Suprapubic skin (tissue), 3 donors: ENCODE measurements at regions not wholly inside any gene's neighbourhood (a gene's known extent, or its start where the extent isn't known, plus 50 kb on each side); places are given as distances from the start of the nearest gene placed in this dataset.
A peak's percentile ranks its signal among the peaks of the same experiment; 100 is the strongest.

ENCODE experiments used
- CTCF ChIP-seq, 2 donors: fragments of 200-600 bp in 1 of 2; fragments of 450-650 bp in 1 of 2; sonication (generic) in 1 of 2; IDR thresholded peaks; one replicate each; pipeline ENCODE4 v1.5.1; 2016 to 2019; ENCODE audit warnings: antibody characterized with exemption in 2 of 2, mild to moderate bottlenecking in 1 of 2, moderate library complexity in 1 of 2
- EP300 ChIP-seq: sonication (generic); formaldehyde crosslinking; IDR thresholded peaks from one replicate; pipeline ENCODE4 v1.6.1; 2017; ENCODE audit warnings: antibody characterized with exemption
- POLR2A ChIP-seq, 2 donors: fragments of 450-650 bp; IDR thresholded peaks; one replicate each; pipeline ENCODE4 v1.6.1; 2017; ENCODE audit warnings: antibody characterized with exemption in 2 of 2, mild to moderate bottlenecking in 2 of 2, moderate library complexity in 2 of 2

DNA sequence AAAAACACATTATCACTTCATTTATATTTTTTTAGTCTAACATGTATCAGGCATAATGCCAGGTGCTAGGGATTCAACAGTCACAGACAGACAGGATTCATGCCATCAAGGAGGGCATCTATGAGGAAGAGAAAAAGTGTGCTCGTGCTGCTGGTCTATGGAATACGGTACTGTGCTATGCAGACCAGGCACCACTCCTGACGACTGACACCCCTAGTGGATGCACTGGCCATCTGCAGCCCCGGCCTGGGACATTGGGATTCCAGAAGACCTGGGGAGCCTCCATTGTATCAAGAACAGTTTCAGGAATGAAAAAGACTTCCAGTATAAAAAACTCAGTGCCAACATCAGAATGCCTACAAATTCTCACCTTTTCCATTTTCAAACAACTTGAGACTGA, 94.0 kb downstream of the KLF12 start:
- TF ChIP-seq EP300, result no peak
- peak in 1 of 2 donors; percentile 42 for TF ChIP-seq CTCF (IDR thresholded peaks at IDR 0.05)
- TF ChIP-seq POLR2A (IDR thresholded peaks at IDR 0.05), result no peak
